ENCODE measurements at regions not wholly inside any gene's neighbourhood (a gene's known extent, or its start where the extent isn't known, plus 50 kb on each side); places are given as distances from the start of the nearest gene placed in this dataset.

- no peak overlapping the region for H3K23ac ChIP-seq (ENCODE audit: insufficient read length, low read depth, low read length)
- Mint-ChIP-seq H3K36me3 (ENCODE audit: insufficient read depth in 1 of 3, low read depth in 3 of 3) (no peaks in the 10 kb centered on the region), H3K9me3 (no peaks in the 10 kb centered on the region), H3K27me3 (ENCODE audit: low read depth) (no peaks in the 10 kb centered on the region), H3K4me3 (no peak overlapping the region), H3K27ac (no peak overlapping the region), H3K4me1 (peaks cover 14 to 22% of the 10 kb centered on the region in 2 experiments)
- H4K5ac ChIP-seq (ENCODE audit: insufficient read length, low read depth, low read length) = no peak overlapping the region
- H4K20me1 ChIP-seq (ENCODE audit: control insufficient read depth, insufficient read depth, insufficient read length) = no peaks in the 10 kb centered on the region
- no peak overlapping the region for H3T11ph ChIP-seq (ENCODE audit: low read length)
- H4K8ac ChIP-seq (replicated peaks; ENCODE audit: insufficient read length, low read depth, low read length) = no peak overlapping the region
- H3K18ac ChIP-seq (ENCODE audit: insufficient read length, low read depth, low read length) = no peak overlapping the region
- H2BK12ac ChIP-seq (ENCODE audit: insufficient read length, low read depth, low read length) = no peak overlapping the region
- no peaks in the 10 kb centered on the region for H3K79me2 ChIP-seq (ENCODE audit: insufficient read depth, low read length)
- H3K4me2 ChIP-seq (ENCODE audit: insufficient read depth, insufficient read length, low read length) = no peak overlapping the region
- no peak overlapping the region for H2AFZ ChIP-seq (ENCODE audit: low read length)
- H3K4ac ChIP-seq (ENCODE audit: low read depth, low read length) = no peak overlapping the region
- H3K27me3 ChIP-seq (ENCODE audit: insufficient read depth, low read length) = no peaks in the 10 kb centered on the region
- H3K23me2 ChIP-seq (ENCODE audit: insufficient read length, low read depth, low read length, poor library complexity, severe bottlenecking) = no peaks in the 10 kb centered on the region
- H3K79me1 ChIP-seq (ENCODE audit: insufficient read depth, low read depth, low read length, poor library complexity, severe bottlenecking) = no peaks in the 10 kb centered on the region
- no peak overlapping the region for H2BK15ac ChIP-seq (ENCODE audit: low read depth, low read length)
- no peak overlapping the region for H3K14ac ChIP-seq (ENCODE audit: insufficient read depth, low read length)
- H2BK5ac ChIP-seq (ENCODE audit: insufficient read length, low read length) = no peak overlapping the region
- TF ChIP-seq CTCF (conservative IDR thresholded peaks at IDR 0.05) = no peak
- H2BK120ac ChIP-seq (ENCODE audit: low read depth, low read length, poor library complexity, severe bottlenecking) = no peak overlapping the region
- WGBS (ENCODE audit: extremely low coverage, insufficient read length, low lambda C conversion rate) = no CpG with 5 or more reads among the region's 2 CpGs
- H2BK20ac ChIP-seq (ENCODE audit: low read depth, low read length, poor library complexity, severe bottlenecking) = no peak overlapping the region
- H3K56ac ChIP-seq (ENCODE audit: insufficient read length, low read depth, low read length) = no peak overlapping the region
- no peaks in the 10 kb centered on the region for H3K4me1 ChIP-seq (ENCODE audit: insufficient read depth, low read length)
- no peak overlapping the region for H4K91ac ChIP-seq (ENCODE audit: insufficient read length, low read depth, low read length)
- no peak overlapping the region for H3K9ac ChIP-seq (ENCODE audit: extremely low read depth, insufficient read length, low read length)
- no peaks in the 10 kb centered on the region for H3K9me3 ChIP-seq (ENCODE audit: control insufficient read depth, low read depth, low read length)
- DNase-seq = no peak
- H2AK5ac ChIP-seq (ENCODE audit: insufficient read length, low read length) = no peak overlapping the region
- no peak overlapping the region for H3K27ac ChIP-seq (ENCODE audit: insufficient read length, low read depth, low read length)
Observed at GRCh38 chr2:16871411-16871810, 205.8 kb upstream of the CYRIA start.

All from H9 (cell line).